Uterus (tissue), 2 donors: ENCODE measurements at regions not wholly inside any gene's neighbourhood (a gene's known extent, or its start where the extent isn't known, plus 50 kb on each side); places are given as distances from the start of the nearest gene placed in this dataset.

Source experiments
- POLR2A ChIP-seq, 2 donors: fragments of 450-650 bp; IDR thresholded peaks; one replicate each; pipeline ENCODE4 v1.6.1; 2016; ENCODE audit warnings: antibody characterized with exemption in 2 of 2, mild to moderate bottlenecking in 1 of 2, moderate library complexity in 1 of 2
- TF ChIP-seq, protein P1 (sequence below), 4 experiments: fragments of 200-600 bp in 2 of 4; fragments of 450-650 bp in 2 of 4; sonication (generic) in 2 of 4; IDR thresholded peaks; one replicate each; pipeline ENCODE4 v1.5.1; 2016 to 2019; ENCODE audit warnings: antibody characterized with exemption in 4 of 4, mild to moderate bottlenecking in 2 of 4, moderate library complexity in 1 of 4

- TF ChIP-seq, protein P1, sequence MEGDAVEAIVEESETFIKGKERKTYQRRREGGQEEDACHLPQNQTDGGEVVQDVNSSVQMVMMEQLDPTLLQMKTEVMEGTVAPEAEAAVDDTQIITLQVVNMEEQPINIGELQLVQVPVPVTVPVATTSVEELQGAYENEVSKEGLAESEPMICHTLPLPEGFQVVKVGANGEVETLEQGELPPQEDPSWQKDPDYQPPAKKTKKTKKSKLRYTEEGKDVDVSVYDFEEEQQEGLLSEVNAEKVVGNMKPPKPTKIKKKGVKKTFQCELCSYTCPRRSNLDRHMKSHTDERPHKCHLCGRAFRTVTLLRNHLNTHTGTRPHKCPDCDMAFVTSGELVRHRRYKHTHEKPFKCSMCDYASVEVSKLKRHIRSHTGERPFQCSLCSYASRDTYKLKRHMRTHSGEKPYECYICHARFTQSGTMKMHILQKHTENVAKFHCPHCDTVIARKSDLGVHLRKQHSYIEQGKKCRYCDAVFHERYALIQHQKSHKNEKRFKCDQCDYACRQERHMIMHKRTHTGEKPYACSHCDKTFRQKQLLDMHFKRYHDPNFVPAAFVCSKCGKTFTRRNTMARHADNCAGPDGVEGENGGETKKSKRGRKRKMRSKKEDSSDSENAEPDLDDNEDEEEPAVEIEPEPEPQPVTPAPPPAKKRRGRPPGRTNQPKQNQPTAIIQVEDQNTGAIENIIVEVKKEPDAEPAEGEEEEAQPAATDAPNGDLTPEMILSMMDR (IDR thresholded peaks at IDR 0.05), result no peak
- TF ChIP-seq POLR2A (IDR thresholded peaks at IDR 0.05), result no peak
Observed at GRCh38 chr2:134079373-134079772, 174.5 kb upstream of the MGAT5 start.
